GM21390 (cell line): ENCODE measurements at regions not wholly inside any gene's neighbourhood (a gene's known extent, or its start where the extent isn't known, plus 50 kb on each side); places are given as distances from the start of the nearest gene placed in this dataset.

Experiments
- ATAC-seq: cut with Tn5 transposase; IDR thresholded peaks from one replicate; pipeline ENCODE4 v1.9.1; 2021; ENCODE audit not compliant: unreplicated experiment

GRCh38 chr10:36341471-36341870 is 699.4 kb upstream of the FZD8 start:
- no peak for ATAC-seq

GRCh38 chr10:36336315-36336714 is 694.2 kb upstream of the FZD8 start:
- no peak for ATAC-seq

GRCh38 chr10:36333446-36333845 is 691.4 kb upstream of the FZD8 start:
- ATAC-seq, result no peak

GRCh38 chr10:36332926-36333325 is 690.8 kb upstream of the FZD8 start:
- no peak for ATAC-seq

GRCh38 chr10:36331121-36331520 is 689.0 kb upstream of the FZD8 start:
- ATAC-seq, result no peak

GRCh38 chr10:36325815-36326214 is 683.7 kb upstream of the FZD8 start:
- ATAC-seq, result no peak

GRCh38 chr10:36324831-36325230 is 682.7 kb upstream of the FZD8 start:
- no peak for ATAC-seq

- no peak for ATAC-seq
These were observed 671.0 kb upstream of the FZD8 start for GRCh38 chr10:36313142-36313541.

GRCh38 chr10:36303896-36304295 is 661.8 kb upstream of the FZD8 start:
- no peak for ATAC-seq

- ATAC-seq, result no peak
These were observed 660.0 kb upstream of the FZD8 start for GRCh38 chr10:36302086-36302485.

GRCh38 chr10:36301539-36301938 is 659.4 kb upstream of the FZD8 start:
- ATAC-seq, result no peak

- ATAC-seq, result no peak
These were observed 659.0 kb upstream of the FZD8 start for GRCh38 chr10:36301139-36301538.

- no peak for ATAC-seq
These were observed 641.7 kb upstream of the FZD8 start for GRCh38 chr10:36283827-36284226.

GRCh38 chr10:36281831-36282331 is 639.8 kb upstream of the FZD8 start:
- ATAC-seq, result no peak

GRCh38 chr10:36280890-36281499 is 638.9 kb upstream of the FZD8 start:
- ATAC-seq, result no peak

GRCh38 chr10:36280321-36280741 is 638.2 kb upstream of the FZD8 start:
- no peak for ATAC-seq

GRCh38 chr10:36278176-36278575 is 636.1 kb upstream of the FZD8 start:
- ATAC-seq, result no peak

GRCh38 chr10:36277459-36277858 is 635.4 kb upstream of the FZD8 start:
- ATAC-seq, result no peak

- no peak for ATAC-seq
These were observed 629.7 kb upstream of the FZD8 start for GRCh38 chr10:36271627-36272340.

GRCh38 chr10:36269222-36269621 is 627.1 kb upstream of the FZD8 start:
- no peak for ATAC-seq

GRCh38 chr10:36266923-36267322 is 624.8 kb upstream of the FZD8 start:
- ATAC-seq, result no peak

GRCh38 chr10:36265741-36266140 is 623.6 kb upstream of the FZD8 start:
- no peak for ATAC-seq

GRCh38 chr10:36263871-36264270 is 621.8 kb upstream of the FZD8 start:
- no peak for ATAC-seq
